Endothelial cell of umbilical vein (primary cell): ENCODE measurements at regions not wholly inside any gene's neighbourhood (a gene's known extent, or its start where the extent isn't known, plus 50 kb on each side); places are given as distances from the start of the nearest gene placed in this dataset.

Experiments used
- FOS ChIP-seq: IDR thresholded peaks from 2 replicates; pipeline ENCODE4 v1.6.1; 2011; ENCODE audit warnings: mild to moderate bottlenecking, low read length, moderate library complexity, borderline replicate concordance; ENCODE audit not compliant: insufficient read depth
- MYC ChIP-seq: IDR thresholded peaks from one replicate; pipeline ENCODE4 v1.6.1; 2011; ENCODE audit warnings: mild to moderate bottlenecking, low read depth, low read length
- POLR2A ChIP-seq: IDR thresholded peaks from 2 replicates; pipeline ENCODE4 v1.6.1; 2012; ENCODE audit warnings: low read depth, mild to moderate bottlenecking, control low read depth, low read length
- POLR2AphosphoS5 ChIP-seq: IDR thresholded peaks from 2 replicates; pipeline ENCODE4 v1.6.1; 2012; ENCODE audit warnings: low read depth, mild to moderate bottlenecking, control low read depth, low read length, moderate library complexity; ENCODE audit not compliant: insufficient read depth
- TF ChIP-seq, protein P1 (sequence below), 2 donors: IDR thresholded peaks; 1 replicate in 1 of 2; 2 replicates in 1 of 2; pipeline ENCODE4 v1.5.1; 2011; ENCODE audit warnings: low read length in 2 of 2, mild to moderate bottlenecking in 2 of 2, moderate library complexity in 2 of 2, control low read depth in 1 of 2, inconsistent platforms in 1 of 2, low read depth in 1 of 2; ENCODE audit not compliant: insufficient read depth in 1 of 2; ENCODE audit errors: extremely low read depth in 1 of 2

DNA sequence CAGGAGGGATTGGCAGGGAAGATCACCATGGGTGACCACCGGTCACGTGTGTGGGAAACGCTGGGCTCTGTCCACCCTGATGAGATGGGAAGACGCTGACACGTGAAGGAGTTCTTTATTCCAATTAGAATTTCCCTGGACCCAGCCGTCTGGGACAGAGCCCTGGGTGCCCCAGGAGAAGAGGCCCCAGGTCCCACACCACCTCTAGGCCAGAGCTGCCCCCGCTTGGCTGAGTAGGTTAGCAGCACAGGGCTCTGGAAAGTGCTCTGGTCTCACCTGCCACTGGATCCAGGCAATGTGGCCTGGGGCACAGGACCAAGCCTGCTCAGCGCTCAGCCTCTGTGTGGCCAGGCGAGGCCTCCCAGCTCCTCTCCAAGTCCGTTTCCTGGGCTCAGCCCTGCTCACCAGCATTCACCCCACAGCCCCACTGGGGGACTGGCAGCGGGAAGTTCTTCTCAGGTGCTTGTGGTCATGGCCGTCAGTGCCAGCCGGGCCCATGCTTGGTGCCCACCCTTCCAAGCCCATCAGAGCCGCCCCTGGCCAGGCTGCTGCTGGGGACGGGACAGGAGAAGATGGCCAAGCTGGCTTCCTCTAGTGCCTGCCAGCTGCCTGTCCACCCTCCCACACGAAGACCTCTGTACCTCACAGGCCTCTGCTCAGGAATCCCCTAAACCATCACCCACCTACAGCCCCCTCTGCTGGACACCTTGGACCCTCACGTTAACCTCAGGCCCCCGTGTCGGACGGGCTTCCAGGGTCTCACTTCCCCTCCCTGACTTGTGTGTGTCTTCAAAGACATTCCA lies 62.5 kb upstream of the FGF3 start:
- TF ChIP-seq, protein P1, sequence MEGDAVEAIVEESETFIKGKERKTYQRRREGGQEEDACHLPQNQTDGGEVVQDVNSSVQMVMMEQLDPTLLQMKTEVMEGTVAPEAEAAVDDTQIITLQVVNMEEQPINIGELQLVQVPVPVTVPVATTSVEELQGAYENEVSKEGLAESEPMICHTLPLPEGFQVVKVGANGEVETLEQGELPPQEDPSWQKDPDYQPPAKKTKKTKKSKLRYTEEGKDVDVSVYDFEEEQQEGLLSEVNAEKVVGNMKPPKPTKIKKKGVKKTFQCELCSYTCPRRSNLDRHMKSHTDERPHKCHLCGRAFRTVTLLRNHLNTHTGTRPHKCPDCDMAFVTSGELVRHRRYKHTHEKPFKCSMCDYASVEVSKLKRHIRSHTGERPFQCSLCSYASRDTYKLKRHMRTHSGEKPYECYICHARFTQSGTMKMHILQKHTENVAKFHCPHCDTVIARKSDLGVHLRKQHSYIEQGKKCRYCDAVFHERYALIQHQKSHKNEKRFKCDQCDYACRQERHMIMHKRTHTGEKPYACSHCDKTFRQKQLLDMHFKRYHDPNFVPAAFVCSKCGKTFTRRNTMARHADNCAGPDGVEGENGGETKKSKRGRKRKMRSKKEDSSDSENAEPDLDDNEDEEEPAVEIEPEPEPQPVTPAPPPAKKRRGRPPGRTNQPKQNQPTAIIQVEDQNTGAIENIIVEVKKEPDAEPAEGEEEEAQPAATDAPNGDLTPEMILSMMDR (IDR thresholded peaks at IDR 0.05; ENCODE audit: extremely low read depth in 1 of 2, insufficient read depth in 1 of 2, low read depth in 1 of 2, low read length in 2 of 2) = peak in 1 of 2 donors; percentile 7
- no peak for TF ChIP-seq POLR2A
- TF ChIP-seq MYC = no peak
- TF ChIP-seq POLR2AphosphoS5 = no peak
- TF ChIP-seq FOS = no peak
